ENCODE measurements at regions not wholly inside any gene's neighbourhood (a gene's known extent, or its start where the extent isn't known, plus 50 kb on each side); places are given as distances from the start of the nearest gene placed in this dataset.

DNA sequence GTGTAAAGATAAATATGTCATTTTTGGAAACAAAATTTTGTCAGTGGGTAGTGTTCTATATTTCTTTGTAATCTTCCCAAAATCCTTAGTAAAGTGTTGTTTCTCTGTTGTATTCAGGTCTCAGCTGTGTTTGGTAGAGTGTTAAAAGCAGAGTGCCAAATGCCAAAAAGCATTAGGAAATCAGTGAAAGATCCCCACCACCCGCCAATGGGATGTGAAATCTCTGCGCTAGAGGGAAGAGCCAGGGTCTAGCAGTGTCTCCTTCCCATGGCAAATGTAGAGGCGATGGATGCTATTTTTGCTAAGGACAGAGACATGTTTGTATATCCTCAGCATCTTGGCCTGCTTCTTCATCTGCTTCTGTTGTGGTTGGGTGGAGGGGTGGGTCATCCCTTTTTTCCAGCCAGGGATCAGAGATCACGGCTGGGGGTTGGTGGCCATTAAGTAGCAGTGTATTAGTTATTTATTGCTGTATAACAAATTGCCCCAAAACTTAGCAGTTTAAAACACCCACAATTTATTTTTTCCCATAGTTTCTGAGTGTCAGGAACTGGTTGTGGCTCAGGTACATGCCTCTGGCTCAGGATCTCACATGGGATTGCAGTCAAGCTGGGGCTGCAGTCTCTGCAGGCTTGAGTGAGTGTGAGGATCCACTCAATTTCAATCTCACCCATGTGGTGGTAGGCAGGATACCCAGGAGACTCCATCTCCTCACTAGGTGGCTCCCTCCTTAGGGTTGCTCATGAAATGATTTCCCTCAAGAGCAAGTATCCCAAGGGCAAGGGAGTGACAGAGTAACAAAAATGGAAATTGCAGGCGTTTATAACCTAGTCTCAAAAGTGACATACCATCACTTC lies 211.9 kb downstream of the MYCN start:
- ChIA-PET CTCF (interaction anchor here (1.2 to 2.1 kb wide), 4 partner anchors 21 to 47 kb away, joined by 4 to 6 read pairs (median 6); no protein-coding TSS in a partner anchor), POLR2A (no interaction called here)
- TF ChIP-seq, protein P1, sequence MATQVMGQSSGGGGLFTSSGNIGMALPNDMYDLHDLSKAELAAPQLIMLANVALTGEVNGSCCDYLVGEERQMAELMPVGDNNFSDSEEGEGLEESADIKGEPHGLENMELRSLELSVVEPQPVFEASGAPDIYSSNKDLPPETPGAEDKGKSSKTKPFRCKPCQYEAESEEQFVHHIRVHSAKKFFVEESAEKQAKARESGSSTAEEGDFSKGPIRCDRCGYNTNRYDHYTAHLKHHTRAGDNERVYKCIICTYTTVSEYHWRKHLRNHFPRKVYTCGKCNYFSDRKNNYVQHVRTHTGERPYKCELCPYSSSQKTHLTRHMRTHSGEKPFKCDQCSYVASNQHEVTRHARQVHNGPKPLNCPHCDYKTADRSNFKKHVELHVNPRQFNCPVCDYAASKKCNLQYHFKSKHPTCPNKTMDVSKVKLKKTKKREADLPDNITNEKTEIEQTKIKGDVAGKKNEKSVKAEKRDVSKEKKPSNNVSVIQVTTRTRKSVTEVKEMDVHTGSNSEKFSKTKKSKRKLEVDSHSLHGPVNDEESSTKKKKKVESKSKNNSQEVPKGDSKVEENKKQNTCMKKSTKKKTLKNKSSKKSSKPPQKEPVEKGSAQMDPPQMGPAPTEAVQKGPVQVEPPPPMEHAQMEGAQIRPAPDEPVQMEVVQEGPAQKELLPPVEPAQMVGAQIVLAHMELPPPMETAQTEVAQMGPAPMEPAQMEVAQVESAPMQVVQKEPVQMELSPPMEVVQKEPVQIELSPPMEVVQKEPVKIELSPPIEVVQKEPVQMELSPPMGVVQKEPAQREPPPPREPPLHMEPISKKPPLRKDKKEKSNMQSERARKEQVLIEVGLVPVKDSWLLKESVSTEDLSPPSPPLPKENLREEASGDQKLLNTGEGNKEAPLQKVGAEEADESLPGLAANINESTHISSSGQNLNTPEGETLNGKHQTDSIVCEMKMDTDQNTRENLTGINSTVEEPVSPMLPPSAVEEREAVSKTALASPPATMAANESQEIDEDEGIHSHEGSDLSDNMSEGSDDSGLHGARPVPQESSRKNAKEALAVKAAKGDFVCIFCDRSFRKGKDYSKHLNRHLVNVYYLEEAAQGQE (IDR thresholded peaks at IDR 0.05; ENCODE audit: low read depth, low read length), result no peak
- no peak for TF ChIP-seq CHD2 (IDR thresholded peaks at IDR 0.05; ENCODE audit: low read length, partially characterized antibody)
- no peak for TF ChIP-seq GATA2 (CRISPR knock-in tag; IDR thresholded peaks at IDR 0.05)
- TF ChIP-seq ELF1 (IDR thresholded peaks at IDR 0.05), result no peak
- TF ChIP-seq JUND (IDR thresholded peaks at IDR 0.05), result no peak
- TF ChIP-seq, protein P2, sequence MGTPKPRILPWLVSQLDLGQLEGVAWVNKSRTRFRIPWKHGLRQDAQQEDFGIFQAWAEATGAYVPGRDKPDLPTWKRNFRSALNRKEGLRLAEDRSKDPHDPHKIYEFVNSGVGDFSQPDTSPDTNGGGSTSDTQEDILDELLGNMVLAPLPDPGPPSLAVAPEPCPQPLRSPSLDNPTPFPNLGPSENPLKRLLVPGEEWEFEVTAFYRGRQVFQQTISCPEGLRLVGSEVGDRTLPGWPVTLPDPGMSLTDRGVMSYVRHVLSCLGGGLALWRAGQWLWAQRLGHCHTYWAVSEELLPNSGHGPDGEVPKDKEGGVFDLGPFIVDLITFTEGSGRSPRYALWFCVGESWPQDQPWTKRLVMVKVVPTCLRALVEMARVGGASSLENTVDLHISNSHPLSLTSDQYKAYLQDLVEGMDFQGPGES (IDR thresholded peaks at IDR 0.05; ENCODE audit: low read depth, low read length), result no peak
- TF ChIP-seq RFX5 (IDR thresholded peaks at IDR 0.05; ENCODE audit: low read length), result no peak
- TF ChIP-seq FOXJ3 (CRISPR knock-in tag; IDR thresholded peaks at IDR 0.05), result no peak
- no peak for TF ChIP-seq GABPA (IDR thresholded peaks at IDR 0.05; ENCODE audit: low read depth)
- no peak for TF ChIP-seq NRF1 (IDR thresholded peaks at IDR 0.05; ENCODE audit: low read depth, low read length)
- Histone ChIP-seq H3K4me3 (ENCODE audit: low read depth in 2 of 2, low read length in 1 of 2) (no peak overlapping the region), H3K9me3 (no peaks in the 10 kb centered on the region; the same call in 1 of the 2 replicates), H3K9me2 (no peaks in the 10 kb centered on the region), H3K36me3 (replicated peaks in 1 of 2; ENCODE audit: control insufficient read depth in 1 of 2, insufficient read depth in 2 of 2, low read length in 1 of 2) (no peaks in the 10 kb centered on the region), H2AFZ (ENCODE audit: low read depth) (no peak overlapping the region), H3F3A (replicated peaks; ENCODE audit: insufficient read depth) (no peaks in the 10 kb centered on the region), H3K4me1 (ENCODE audit: control insufficient read depth in 1 of 2, insufficient read depth in 2 of 2, low read depth in 1 of 2, low read length in 1 of 2) (no peaks in the 10 kb centered on the region), H3K79me2 (ENCODE audit: insufficient read depth) (no peaks in the 10 kb centered on the region), H3K27me3 (ENCODE audit: insufficient read depth) (no peaks in the 10 kb centered on the region), H3K27ac (ENCODE audit: low read depth in 2 of 2, low read length in 1 of 2) (no peak overlapping the region), H4K20me1 (ENCODE audit: insufficient read depth) (no peaks in the 10 kb centered on the region), H3K9ac (no peak overlapping the region), H3K4me2 (no peak overlapping the region)
- 39% methylated on average over 5 of the region's 5 CpGs for WGBS (ENCODE audit: low lambda C conversion rate)
- no peak for DNase-seq

DNA sequence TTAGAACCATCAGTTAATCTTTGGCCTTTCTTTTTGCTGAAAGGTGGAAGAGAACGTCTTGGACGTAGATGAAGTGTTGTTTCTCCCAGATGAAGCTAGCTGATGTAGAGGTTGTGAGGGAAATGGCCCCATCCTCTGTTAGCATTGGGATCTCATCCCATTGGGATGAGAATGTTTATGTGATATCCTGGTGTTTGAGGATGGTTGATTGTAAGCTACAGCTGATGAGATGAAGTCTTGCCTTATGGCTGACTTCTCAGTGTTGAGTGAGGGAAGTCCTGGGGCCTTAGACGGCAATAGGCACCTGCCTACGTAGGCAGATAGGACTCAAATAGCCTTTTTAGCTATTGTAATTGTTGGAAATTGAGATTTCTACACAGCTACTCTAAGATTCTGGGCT lies 211.3 kb downstream of the MYCN start:
- Histone ChIP-seq H3K9ac (no peak overlapping the region), H3K4me1 (ENCODE audit: control insufficient read depth in 1 of 2, insufficient read depth in 2 of 2, low read depth in 1 of 2, low read length in 1 of 2) (no peaks in the 10 kb centered on the region), H3K27me3 (ENCODE audit: insufficient read depth) (no peaks in the 10 kb centered on the region), H3K9me2 (no peaks in the 10 kb centered on the region), H3K79me2 (ENCODE audit: insufficient read depth) (no peaks in the 10 kb centered on the region), H3K9me3 (no peaks in the 10 kb centered on the region; the same call in 1 of the 2 replicates), H2AFZ (ENCODE audit: low read depth) (no peak overlapping the region), H3K4me2 (no peak overlapping the region), H4K20me1 (ENCODE audit: insufficient read depth) (no peaks in the 10 kb centered on the region), H3F3A (replicated peaks; ENCODE audit: insufficient read depth) (no peaks in the 10 kb centered on the region), H3K4me3 (ENCODE audit: low read depth in 2 of 2, low read length in 1 of 2) (no peak overlapping the region), H3K27ac (ENCODE audit: low read depth in 2 of 2, low read length in 1 of 2) (no peak overlapping the region), H3K36me3 (replicated peaks in 1 of 2; ENCODE audit: control insufficient read depth in 1 of 2, insufficient read depth in 2 of 2, low read length in 1 of 2) (no peaks in the 10 kb centered on the region)
- ChIA-PET POLR2A (no interaction called here), CTCF (interaction anchor here (0.9 to 2.1 kb wide), 5 partner anchors 10 to 210 kb away, joined by 3 to 6 read pairs (median 5); no protein-coding TSS in a partner anchor)
- DNase-seq, result no peak
- TF ChIP-seq EZH2phosphoT487 (IDR thresholded peaks at IDR 0.05; ENCODE audit: borderline replicate concordance, low read depth) (no peak), FOXM1 (IDR thresholded peaks at IDR 0.05; ENCODE audit: low read depth) (no peak)
- 28% methylated on average over 4 of the region's 4 CpGs for WGBS (ENCODE audit: low lambda C conversion rate)
